IMR-90 (cell line): ENCODE measurements at regions not wholly inside any gene's neighbourhood (a gene's known extent, or its start where the extent isn't known, plus 50 kb on each side); places are given as distances from the start of the nearest gene placed in this dataset.

Experiments used
- BHLHE40 ChIP-seq: fragments of 150-350 bp; IDR thresholded peaks from 2 replicates; pipeline ENCODE4 v1.6.1; 2016; ENCODE audit warnings: mild to moderate bottlenecking, low read depth, low read length
- CEBPB ChIP-seq: IDR thresholded peaks from 2 replicates; pipeline ENCODE4 v1.6.1; 2012; ENCODE audit warnings: low read depth, low read length, improper control_type of control experiment
- FOS ChIP-seq: fragments of 150-350 bp; IDR thresholded peaks from 2 replicates; pipeline ENCODE4 v1.6.1; 2016; ENCODE audit warnings: low read depth, low read length
- MAFK ChIP-seq: IDR thresholded peaks from 2 replicates; pipeline ENCODE4 v1.6.1; 2012; ENCODE audit warnings: low read depth, low read length, improper control_type of control experiment
- MAZ ChIP-seq: IDR thresholded peaks from 2 replicates; pipeline ENCODE4 v1.6.1; 2012; ENCODE audit warnings: low read depth, mild to moderate bottlenecking, low read length, improper control_type of control experiment, moderate library complexity, borderline replicate concordance
- NFE2L2 ChIP-seq: fragments of 150-350 bp; IDR thresholded peaks from 2 replicates; pipeline ENCODE4 v1.6.1; 2016; ENCODE audit warnings: low read depth, mild to moderate bottlenecking, low read length
- POLR2A ChIP-seq: IDR thresholded peaks from 2 replicates; pipeline ENCODE4 v1.6.1; 2012; ENCODE audit warnings: mild to moderate bottlenecking, low read depth, low read length
- RAD21 ChIP-seq: IDR thresholded peaks from 2 replicates; pipeline ENCODE4 v1.6.1; 2012; ENCODE audit warnings: low read length, improper control_type of control experiment
- RCOR1 ChIP-seq: IDR thresholded peaks from 2 replicates; pipeline ENCODE4 v1.6.1; 2012; ENCODE audit warnings: mild to moderate bottlenecking, low read length, improper control_type of control experiment; ENCODE audit not compliant: insufficient replicate concordance
- RFX5 ChIP-seq: IDR thresholded peaks from 2 replicates; pipeline ENCODE4 v1.8.0; 2012; ENCODE audit warnings: low read depth, mild to moderate bottlenecking, low read length, moderate library complexity
- SMC3 ChIP-seq: fragments of 150-350 bp; IDR thresholded peaks from 2 replicates; pipeline ENCODE4 v1.6.1; 2016; ENCODE audit warnings: low read depth, mild to moderate bottlenecking, antibody characterized with exemption, low read length, moderate library complexity
- TF ChIP-seq, protein P1 (sequence below): conservative IDR thresholded peaks from 2 replicates; pipeline ENCODE4 v1.5.1; 2012; ENCODE audit warnings: mild to moderate bottlenecking, low read depth, low read length, improper control_type of control experiment
- TF ChIP-seq, protein P2 (sequence below): fragments of 150-350 bp; IDR thresholded peaks from 2 replicates; pipeline ENCODE4 v1.6.1; 2017; ENCODE audit warnings: mild to moderate bottlenecking, antibody characterized with exemption, low read length, low read depth
- TF ChIP-seq, protein P3 (sequence below): fragments of 150-350 bp; IDR thresholded peaks from 2 replicates; pipeline ENCODE4 v1.6.1; 2016; ENCODE audit warnings: low read depth, mild to moderate bottlenecking, low read length, moderate library complexity, borderline replicate concordance

DNA sequence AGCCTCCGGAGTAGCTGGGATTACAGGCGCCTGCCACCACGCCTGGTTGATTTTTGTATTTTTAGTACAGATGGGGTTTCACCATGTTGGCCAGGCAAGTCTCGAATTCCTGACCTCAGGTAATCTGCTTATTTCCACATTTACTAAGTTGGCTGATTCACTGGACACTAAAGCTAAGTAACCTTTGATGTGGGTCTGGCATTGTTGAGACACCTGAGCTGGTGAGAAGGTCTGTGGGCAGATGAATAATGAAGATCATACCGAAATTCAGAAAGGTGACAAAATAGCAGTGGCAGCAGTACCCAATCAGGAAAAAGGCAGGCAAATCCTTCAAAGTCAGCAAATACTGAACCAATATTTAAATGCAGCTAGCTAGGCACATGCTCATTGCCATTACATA, 210.6 kb upstream of the ZNF608 start:
- TF ChIP-seq, protein P1, sequence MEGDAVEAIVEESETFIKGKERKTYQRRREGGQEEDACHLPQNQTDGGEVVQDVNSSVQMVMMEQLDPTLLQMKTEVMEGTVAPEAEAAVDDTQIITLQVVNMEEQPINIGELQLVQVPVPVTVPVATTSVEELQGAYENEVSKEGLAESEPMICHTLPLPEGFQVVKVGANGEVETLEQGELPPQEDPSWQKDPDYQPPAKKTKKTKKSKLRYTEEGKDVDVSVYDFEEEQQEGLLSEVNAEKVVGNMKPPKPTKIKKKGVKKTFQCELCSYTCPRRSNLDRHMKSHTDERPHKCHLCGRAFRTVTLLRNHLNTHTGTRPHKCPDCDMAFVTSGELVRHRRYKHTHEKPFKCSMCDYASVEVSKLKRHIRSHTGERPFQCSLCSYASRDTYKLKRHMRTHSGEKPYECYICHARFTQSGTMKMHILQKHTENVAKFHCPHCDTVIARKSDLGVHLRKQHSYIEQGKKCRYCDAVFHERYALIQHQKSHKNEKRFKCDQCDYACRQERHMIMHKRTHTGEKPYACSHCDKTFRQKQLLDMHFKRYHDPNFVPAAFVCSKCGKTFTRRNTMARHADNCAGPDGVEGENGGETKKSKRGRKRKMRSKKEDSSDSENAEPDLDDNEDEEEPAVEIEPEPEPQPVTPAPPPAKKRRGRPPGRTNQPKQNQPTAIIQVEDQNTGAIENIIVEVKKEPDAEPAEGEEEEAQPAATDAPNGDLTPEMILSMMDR = no peak
- no peak for TF ChIP-seq POLR2A
- TF ChIP-seq MAFK = no peak
- TF ChIP-seq SMC3 = no peak
- TF ChIP-seq RCOR1 = no peak
- TF ChIP-seq RAD21 = no peak
- TF ChIP-seq BHLHE40 = no peak
- no peak for TF ChIP-seq CEBPB
- TF ChIP-seq, protein P2, sequence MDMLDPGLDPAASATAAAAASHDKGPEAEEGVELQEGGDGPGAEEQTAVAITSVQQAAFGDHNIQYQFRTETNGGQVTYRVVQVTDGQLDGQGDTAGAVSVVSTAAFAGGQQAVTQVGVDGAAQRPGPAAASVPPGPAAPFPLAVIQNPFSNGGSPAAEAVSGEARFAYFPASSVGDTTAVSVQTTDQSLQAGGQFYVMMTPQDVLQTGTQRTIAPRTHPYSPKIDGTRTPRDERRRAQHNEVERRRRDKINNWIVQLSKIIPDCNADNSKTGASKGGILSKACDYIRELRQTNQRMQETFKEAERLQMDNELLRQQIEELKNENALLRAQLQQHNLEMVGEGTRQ = no peak
- TF ChIP-seq RFX5 = no peak
- TF ChIP-seq, protein P3, sequence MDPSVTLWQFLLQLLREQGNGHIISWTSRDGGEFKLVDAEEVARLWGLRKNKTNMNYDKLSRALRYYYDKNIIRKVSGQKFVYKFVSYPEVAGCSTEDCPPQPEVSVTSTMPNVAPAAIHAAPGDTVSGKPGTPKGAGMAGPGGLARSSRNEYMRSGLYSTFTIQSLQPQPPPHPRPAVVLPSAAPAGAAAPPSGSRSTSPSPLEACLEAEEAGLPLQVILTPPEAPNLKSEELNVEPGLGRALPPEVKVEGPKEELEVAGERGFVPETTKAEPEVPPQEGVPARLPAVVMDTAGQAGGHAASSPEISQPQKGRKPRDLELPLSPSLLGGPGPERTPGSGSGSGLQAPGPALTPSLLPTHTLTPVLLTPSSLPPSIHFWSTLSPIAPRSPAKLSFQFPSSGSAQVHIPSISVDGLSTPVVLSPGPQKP = no peak
- TF ChIP-seq NFE2L2 = no peak
- no peak for TF ChIP-seq MAZ
- TF ChIP-seq FOS = no peak
